ENCODE measurements at regions not wholly inside any gene's neighbourhood (a gene's known extent, or its start where the extent isn't known, plus 50 kb on each side); places are given as distances from the start of the nearest gene placed in this dataset.

DNA sequence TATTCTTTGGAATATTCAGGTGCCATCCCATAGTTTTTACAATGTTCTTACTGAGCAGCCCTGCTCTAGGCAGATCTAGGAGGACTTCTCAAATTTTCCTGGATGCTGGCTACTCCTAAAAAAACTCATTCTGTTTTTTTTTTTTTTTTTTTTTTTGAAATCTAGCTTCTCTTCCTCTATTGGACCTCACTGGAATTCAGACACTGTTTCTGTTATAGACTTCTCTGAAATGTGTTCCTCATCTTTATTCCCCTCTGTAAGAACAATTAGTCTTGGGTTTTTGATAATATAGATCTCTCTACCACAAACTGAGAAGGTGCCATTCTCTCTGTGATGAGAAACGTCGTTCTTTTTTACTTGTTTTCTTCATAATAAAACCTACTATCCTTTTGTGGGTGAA, 115.3 kb upstream of the CCND2 start:
- TF ChIP-seq, protein P1, sequence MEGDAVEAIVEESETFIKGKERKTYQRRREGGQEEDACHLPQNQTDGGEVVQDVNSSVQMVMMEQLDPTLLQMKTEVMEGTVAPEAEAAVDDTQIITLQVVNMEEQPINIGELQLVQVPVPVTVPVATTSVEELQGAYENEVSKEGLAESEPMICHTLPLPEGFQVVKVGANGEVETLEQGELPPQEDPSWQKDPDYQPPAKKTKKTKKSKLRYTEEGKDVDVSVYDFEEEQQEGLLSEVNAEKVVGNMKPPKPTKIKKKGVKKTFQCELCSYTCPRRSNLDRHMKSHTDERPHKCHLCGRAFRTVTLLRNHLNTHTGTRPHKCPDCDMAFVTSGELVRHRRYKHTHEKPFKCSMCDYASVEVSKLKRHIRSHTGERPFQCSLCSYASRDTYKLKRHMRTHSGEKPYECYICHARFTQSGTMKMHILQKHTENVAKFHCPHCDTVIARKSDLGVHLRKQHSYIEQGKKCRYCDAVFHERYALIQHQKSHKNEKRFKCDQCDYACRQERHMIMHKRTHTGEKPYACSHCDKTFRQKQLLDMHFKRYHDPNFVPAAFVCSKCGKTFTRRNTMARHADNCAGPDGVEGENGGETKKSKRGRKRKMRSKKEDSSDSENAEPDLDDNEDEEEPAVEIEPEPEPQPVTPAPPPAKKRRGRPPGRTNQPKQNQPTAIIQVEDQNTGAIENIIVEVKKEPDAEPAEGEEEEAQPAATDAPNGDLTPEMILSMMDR (IDR thresholded peaks at IDR 0.05): no peak
- no peak for DNase-seq (ENCODE audit: low spot score)
- H3K9me3 Mint-ChIP-seq (ENCODE audit: low read depth): peaks cover 6% of the 10 kb centered on the region
- H3K36me3 Mint-ChIP-seq (ENCODE audit: low read depth): peaks cover 1% of the 10 kb centered on the region
- peaks cover 4% of the 10 kb centered on the region for H3K4me1 Mint-ChIP-seq (ENCODE audit: low read depth)
- no peak overlapping the region for H3K27ac Mint-ChIP-seq (ENCODE audit: unreplicated experiment)
- no peak overlapping the region for H3K4me3 Mint-ChIP-seq (ENCODE audit: unreplicated experiment)
- H3K27me3 Mint-ChIP-seq (ENCODE audit: low read depth): peaks cover 2% of the 10 kb centered on the region

DNA sequence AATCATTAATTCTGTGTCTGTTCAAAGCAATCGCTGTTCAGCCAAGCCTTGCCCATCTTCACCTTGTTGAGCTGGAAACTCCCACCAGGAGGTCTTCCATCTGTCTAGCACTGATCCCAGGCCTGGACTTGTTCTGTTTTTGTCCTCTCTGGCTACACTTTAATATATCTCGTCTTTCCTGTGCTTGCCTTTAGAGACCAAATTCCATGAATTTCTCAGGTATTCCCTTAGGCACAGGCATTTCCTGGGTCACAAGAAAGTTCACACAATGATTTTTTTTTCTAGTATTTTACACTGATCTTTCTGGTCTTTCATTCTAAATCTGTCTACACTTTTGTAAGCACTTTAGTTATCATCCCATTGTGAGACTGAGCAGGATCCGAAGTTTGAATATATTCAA, 116.4 kb upstream of the CCND2 start:
- H3K4me3 Mint-ChIP-seq (ENCODE audit: unreplicated experiment): no peak overlapping the region
- TF ChIP-seq, protein P1 (IDR thresholded peaks at IDR 0.05): no peak

DNA sequence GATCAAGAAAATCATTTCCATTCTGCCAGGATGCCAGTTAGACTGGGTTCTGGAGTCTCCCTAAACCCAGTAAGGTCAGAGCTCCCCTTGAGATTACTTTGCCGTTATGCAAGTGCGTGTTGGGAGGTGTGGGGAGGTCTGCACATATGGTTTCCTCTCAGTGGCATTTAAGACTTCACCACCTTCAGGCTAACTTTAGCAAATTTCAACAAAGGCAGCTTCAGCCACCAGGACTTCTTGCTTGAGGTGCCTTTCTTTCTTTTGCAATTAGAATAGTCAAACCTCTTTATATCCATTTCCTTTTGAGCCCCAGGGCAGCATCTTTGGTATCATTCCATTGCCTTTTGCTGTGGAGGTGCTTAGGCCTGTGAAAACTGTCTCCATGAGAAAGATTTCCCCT, 117.2 kb upstream of the CCND2 start:
- Mint-ChIP-seq H3K4me1 (ENCODE audit: low read depth) (peaks cover 4% of the 10 kb centered on the region), H3K36me3 (ENCODE audit: low read depth) (no peaks in the 10 kb centered on the region), H3K27me3 (ENCODE audit: low read depth) (peaks cover 4% of the 10 kb centered on the region), H3K27ac (ENCODE audit: unreplicated experiment) (no peak overlapping the region), H3K4me3 (ENCODE audit: unreplicated experiment) (no peak overlapping the region), H3K9me3 (ENCODE audit: low read depth) (no peaks in the 10 kb centered on the region)
- DNase-seq (ENCODE audit: low spot score): no peak
- TF ChIP-seq, protein P1 (IDR thresholded peaks at IDR 0.05): no peak

More for the DNA sequence above, 116.4 kb upstream of the CCND2 start:
- Mint-ChIP-seq H3K9me3 (ENCODE audit: low read depth) (peaks cover 6% of the 10 kb centered on the region), H3K36me3 (ENCODE audit: low read depth) (peaks cover 1% of the 10 kb centered on the region), H3K27ac (ENCODE audit: unreplicated experiment) (no peak overlapping the region), H3K4me1 (ENCODE audit: low read depth) (peaks cover 4% of the 10 kb centered on the region), H3K27me3 (ENCODE audit: low read depth) (peaks cover 2% of the 10 kb centered on the region)
- DNase-seq (ENCODE audit: low spot score): no peak

DNA sequence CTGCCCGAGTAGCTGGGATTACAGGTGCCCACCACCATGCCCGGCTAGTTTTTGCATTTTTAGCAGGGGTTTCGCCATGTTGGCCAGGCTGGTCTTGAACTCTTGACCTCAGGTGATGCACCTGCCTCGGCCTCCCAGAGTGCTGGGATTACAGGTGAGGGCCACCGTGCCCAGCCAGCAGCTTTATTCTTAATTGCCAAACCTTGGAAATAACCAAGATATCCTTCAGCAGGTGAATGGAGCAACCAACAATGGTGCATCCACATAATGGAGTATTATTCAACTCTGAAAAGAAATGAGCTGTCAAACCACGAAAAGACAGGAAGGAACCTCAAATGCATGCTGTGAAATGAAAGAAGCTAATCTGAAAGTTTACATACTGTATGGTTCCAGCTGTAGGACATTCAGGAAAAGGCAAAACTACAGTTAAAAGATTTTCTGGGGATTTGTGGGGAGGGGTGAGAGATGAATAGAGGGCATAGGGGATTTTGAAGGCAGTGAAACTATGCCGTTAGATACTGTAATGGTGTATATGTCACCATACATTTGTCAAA, 118.8 kb upstream of the CCND2 start:
- Mint-ChIP-seq H3K9me3 (ENCODE audit: low read depth) (peaks cover 2% of the 10 kb centered on the region), H3K4me1 (ENCODE audit: low read depth) (peaks cover 4% of the 10 kb centered on the region), H3K27ac (ENCODE audit: unreplicated experiment) (no peak overlapping the region), H3K27me3 (ENCODE audit: low read depth) (peaks cover 2% of the 10 kb centered on the region), H3K4me3 (ENCODE audit: unreplicated experiment) (no peak overlapping the region), H3K36me3 (ENCODE audit: low read depth) (no peaks in the 10 kb centered on the region)
- TF ChIP-seq, protein P1 (IDR thresholded peaks at IDR 0.05): no peak
- no peak for DNase-seq (ENCODE audit: low spot score)

DNA sequence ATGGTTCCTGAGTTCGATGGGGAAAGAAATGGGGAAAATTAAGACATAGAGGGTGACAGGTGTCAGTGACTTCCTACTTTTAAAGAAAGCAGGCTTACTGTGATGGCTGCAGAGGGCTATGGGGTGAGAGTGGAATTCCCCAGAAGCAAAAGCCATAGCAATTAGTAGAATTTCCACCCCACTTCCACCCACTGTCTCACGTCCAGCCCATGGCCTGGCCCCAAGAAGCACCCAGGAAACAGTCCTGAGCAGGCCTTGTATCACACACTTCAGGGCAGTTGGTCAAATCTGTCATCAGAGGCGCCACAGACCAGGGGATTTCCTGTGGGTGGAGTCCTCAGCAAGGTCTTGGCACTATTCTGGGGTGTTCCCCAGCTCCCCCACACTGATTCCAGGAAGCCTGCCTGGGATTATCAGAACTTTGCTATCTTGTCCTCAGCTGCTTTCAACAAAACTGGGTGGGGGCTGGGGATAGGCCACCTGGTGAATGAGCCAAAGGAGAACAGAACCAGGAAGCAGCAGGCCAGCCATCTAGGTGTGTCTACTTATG, 120.1 kb upstream of the CCND2 start:
- Mint-ChIP-seq H3K4me1 (ENCODE audit: low read depth) (peaks cover 4% of the 10 kb centered on the region), H3K4me3 (ENCODE audit: unreplicated experiment) (no peak overlapping the region), H3K27ac (ENCODE audit: unreplicated experiment) (no peak overlapping the region), H3K27me3 (ENCODE audit: low read depth) (peaks cover 6% of the 10 kb centered on the region), H3K36me3 (ENCODE audit: low read depth) (no peaks in the 10 kb centered on the region), H3K9me3 (ENCODE audit: low read depth) (peaks cover 2% of the 10 kb centered on the region)
- no peak for DNase-seq (ENCODE audit: low spot score)
- TF ChIP-seq, protein P1 (IDR thresholded peaks at IDR 0.05): no peak
